Gastroesophageal sphincter (tissue), 3 donors: ENCODE measurements at regions not wholly inside any gene's neighbourhood (a gene's known extent, or its start where the extent isn't known, plus 50 kb on each side); places are given as distances from the start of the nearest gene placed in this dataset.

ENCODE experiments used
- CTCF ChIP-seq, 4 experiments: fragments of 200-600 bp in 2 of 4; fragments of 450-650 bp in 2 of 4; sonication (generic) in 1 of 4; IDR thresholded peaks; one replicate each; pipeline ENCODE4 v1.5.1; 2017 to 2019; ENCODE audit warnings: antibody characterized with exemption in 4 of 4, mild to moderate bottlenecking in 2 of 4, moderate library complexity in 2 of 4
- EP300 ChIP-seq: sonication (generic); formaldehyde crosslinking; IDR thresholded peaks from one replicate; pipeline ENCODE4 v1.6.1; 2017; ENCODE audit warnings: antibody characterized with exemption, mild to moderate bottlenecking
- POLR2A ChIP-seq, 2 donors: fragments of 450-650 bp; IDR thresholded peaks; one replicate each; pipeline ENCODE4 v1.6.1; 2017; ENCODE audit warnings: antibody characterized with exemption in 2 of 2, mild to moderate bottlenecking in 2 of 2, moderate library complexity in 1 of 2
- POLR2AphosphoS5 ChIP-seq: sonication (generic); formaldehyde crosslinking; IDR thresholded peaks from one replicate; pipeline ENCODE4 v1.6.1; 2017; ENCODE audit warnings: antibody characterized with exemption

GRCh38 chr6:78533876-78534275 is 333.5 kb upstream of the IRAK1BP1 start:
- TF ChIP-seq POLR2A (IDR thresholded peaks at IDR 0.05) (no peak), CTCF (IDR thresholded peaks at IDR 0.05) (no peak), POLR2AphosphoS5 (no peak), EP300 (no peak)
